ENCODE measurements at regions not wholly inside any gene's neighbourhood (a gene's known extent, or its start where the extent isn't known, plus 50 kb on each side); places are given as distances from the start of the nearest gene placed in this dataset.
A peak's percentile ranks its signal among the peaks of the same experiment; 100 is the strongest.

DNA sequence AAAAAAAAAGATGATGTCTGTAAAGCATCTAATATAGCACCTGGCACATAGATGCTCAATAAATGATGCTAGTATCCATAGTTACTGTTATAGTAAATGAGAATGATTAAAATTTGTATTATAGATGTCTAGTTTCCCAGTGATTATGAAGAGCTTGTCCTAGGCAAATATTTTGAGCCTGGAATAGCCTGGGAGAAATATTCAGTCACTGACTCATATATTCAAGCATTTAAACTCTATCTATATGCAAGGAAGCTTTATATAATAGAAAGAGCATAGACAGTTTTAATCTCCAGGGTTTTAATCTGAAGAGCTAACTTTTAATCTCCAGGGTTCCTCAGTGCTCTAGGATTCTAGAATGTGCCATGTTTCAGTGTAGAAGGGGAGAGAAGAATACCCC lies 91.5 kb upstream of the VASH1 start:
- no peak for DNase-seq

DNA sequence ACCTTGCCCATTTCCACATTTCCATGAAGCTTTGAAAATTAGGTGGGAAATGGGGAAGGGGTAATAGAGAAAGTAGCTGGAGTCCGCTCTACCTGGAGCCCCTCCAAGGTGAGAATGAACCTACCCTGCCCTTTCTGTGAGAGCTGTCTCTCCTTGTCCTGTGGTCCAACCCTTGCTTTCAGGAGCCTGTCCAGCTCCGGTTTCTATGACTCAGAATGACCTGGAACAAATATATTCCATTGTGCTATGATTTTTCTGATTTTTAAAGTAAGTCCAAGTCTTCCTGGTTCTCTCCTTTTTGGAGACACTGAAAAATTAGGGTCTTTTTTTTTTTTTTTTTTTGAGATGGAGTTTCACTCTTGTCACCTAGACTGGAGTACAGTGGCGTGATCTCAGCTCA lies 89.1 kb upstream of the VASH1 start:
- DNase-seq: no peak

DNA sequence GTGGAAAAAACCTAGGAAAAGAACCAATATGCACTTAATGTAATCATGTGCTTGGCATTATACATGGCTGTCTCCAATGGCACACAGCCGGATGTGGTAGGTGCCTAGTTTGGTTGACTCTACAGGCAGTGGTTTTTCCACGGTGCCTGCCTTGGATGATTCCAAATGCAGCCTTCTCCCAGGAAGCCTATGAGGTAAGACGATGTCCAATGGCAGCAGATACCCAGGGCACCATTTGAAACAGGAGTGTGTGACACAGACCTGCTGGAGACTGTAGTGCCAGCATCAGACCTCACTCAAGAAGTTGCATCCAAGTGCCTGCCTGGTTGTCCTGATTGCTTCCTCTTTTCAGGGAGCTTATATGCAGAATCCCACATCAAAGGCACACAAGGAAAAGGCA lies 88.0 kb upstream of the VASH1 start:
- no peak for DNase-seq

DNA sequence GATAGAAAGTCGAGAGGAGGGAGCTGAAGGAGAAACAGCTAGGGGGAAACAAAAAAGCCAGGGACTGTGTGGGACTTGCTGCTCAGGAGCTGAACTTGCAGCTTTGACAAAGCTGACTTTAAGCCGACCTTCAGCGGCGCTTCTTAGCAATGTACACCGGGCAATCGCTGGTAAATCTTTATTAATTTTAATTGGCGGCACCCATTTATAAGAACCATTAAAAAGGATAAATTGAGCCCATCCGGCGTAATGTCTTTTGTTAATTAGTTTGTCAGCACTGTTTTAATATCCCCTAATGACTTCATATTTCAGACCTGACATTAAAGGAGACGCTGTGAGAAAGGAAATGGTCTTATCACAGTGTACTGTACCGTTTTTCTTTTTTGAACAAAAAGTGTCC lies 86.2 kb upstream of the VASH1 start:
- no peak for DNase-seq

DNA sequence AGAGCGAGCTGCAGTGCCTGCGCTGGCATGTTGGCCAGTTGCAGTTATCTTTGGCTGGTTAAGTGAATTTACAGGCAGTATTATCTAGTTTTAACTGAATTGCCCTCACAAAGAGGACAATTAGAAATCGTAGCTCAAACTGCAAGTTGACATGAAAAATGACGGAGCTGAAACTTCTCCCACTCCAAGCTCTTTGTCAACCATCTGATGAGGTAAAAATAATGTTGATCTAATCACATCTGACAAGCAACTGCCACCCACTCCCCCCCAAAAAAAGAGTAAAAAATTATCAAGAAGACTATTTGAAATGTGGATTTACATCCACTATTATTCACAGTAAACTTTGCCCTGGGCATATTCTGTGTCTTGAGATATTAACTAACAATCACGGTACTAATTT lies 84.7 kb upstream of the VASH1 start:
- no peak for DNase-seq

DNA sequence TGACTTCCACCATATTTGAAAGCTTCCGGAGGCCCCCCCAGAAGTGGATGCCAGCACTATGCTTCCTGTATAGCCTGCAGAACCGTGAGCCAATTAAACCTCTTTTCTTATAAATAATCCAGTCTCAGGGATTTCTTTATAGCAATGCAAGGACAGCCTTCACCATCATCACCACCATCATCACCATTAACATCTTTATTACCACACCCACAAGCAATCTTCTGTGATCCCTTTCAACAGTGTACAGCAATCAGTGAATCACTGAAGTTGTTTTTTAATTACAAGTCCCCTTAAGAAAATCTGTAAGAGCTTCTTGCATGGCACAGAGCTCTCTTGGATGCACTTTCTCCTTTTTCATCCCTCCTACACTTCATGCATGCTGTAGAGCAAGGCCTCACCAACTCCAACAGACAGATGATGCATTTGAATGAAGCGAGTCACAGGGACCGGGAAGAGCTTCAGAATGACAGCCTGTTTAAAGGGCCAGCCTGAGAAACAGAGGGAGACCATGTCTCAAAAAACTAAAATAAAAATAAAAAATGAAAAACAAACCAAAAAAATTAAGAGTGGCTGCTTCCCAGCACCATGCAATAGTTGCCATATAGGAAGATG lies 83.6 kb upstream of the VASH1 start:
- DNase-seq: no peak

DNA sequence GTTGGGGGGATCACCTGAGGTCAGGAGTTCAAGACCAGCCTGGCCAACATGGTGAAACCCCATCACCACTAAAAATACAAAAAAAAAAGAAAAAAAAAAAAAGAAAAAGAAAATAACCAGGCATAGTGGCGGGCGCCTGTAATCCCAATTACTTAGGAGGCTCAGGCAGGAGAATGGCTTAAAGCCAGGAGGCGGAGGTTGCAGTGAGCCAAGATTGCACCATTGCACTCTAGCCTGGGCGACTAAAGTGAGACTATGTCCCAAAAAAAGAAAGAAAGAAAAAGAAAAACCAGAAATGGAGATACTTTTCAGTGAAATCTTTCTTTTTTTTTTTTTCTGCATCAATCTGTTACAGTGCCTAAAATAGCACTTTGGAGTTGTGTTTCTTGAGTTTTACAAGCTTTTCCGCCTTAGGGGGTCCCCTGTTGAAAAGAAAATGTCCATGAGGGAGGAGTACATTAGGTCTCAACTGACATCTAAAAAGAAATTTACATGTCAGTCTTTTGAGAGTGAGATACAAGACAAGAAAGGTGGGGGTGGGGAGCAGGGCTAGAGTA lies 82.9 kb upstream of the VASH1 start:
- DNase-seq: no peak

DNA sequence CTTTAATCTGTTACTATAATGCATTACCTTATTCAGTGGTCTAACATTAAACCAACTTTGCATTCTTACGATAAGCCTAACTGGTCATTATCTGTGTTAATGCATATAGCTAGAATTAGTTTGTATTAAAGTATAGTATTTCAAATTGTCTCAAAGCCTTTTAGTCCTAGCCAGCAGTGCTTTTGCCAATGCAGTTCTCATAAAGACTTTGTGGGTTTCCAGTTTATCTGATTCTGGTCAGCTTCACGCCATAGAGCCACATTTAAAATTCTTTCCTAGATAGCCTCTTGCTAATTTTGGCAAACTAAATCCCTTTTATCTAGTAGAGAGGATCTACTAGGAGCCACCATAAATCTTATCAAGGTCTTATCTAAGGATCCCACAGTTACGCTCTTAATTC lies 78.9 kb upstream of the VASH1 start:
- no peak for DNase-seq

DNA sequence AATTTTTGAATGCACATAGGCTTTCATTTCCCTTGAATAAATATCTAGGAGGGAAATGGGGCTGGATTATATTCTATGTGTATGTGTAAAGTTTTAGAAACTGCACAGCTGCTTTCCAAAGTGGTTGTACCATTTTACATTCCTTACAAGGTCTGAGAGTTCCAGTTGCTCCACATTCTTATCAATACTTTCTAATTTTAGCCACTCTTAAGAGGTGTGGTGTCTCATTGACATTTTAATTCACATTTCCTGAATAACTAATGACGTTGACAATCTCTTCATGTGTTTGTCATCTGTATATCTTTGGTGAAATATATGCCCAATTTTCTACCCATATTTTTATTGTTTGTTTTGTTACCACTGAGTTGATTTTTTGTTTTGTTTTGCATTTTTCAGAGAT lies 74.6 kb upstream of the VASH1 start:
- DNase-seq: no peak

DNA sequence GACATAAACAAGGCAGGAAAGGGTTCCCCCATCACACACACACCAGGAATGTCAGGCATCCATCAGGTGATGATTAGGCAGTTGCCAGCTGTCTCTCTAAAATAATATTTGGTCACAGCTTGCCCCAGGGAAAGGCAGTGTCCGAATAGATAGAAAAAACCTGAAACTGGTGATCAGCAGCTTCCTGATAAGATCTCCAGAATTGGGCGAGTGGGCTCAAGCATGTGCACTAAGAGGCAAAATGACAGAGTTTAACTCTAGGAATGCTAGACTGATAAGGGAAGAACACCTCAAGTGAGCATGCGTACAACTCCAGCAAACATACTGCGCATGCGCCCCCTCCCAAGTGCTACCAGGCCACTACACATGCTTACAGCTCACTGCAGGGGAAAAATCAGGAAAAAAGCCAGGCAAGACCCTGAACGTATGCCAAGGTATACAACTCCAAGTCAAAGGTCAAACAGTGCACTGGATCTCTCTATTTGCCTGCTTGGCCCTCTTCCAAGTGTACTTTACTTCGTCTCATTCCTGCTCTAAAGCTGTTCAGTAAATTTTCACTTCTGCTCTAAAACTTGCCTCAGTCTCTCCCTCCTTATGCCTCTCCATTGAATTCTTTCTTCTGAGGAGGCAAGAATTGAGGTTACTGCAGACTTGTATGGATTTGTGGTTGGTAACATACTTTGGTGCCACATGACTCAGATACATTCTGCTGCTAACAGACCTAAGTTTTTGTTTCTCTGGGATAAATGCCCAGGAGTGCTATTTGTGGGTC lies 73.5 kb upstream of the VASH1 start:
- DNase-seq: peak; percentile 71

DNA sequence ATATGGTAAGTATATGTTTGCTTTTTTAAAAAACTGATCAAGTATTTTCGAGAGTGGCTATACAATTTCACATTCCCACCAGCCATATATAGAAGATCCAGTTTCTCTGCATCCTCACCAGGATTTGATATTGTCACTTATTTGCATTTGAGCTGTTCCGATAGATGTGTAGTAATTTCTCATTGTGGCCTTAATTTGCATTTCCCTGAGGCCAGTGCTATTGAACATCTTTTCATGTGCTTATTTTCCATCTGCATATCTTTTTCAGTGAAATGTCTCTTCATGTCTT lies 72.9 kb upstream of the VASH1 start:
- no peak for DNase-seq

DNA sequence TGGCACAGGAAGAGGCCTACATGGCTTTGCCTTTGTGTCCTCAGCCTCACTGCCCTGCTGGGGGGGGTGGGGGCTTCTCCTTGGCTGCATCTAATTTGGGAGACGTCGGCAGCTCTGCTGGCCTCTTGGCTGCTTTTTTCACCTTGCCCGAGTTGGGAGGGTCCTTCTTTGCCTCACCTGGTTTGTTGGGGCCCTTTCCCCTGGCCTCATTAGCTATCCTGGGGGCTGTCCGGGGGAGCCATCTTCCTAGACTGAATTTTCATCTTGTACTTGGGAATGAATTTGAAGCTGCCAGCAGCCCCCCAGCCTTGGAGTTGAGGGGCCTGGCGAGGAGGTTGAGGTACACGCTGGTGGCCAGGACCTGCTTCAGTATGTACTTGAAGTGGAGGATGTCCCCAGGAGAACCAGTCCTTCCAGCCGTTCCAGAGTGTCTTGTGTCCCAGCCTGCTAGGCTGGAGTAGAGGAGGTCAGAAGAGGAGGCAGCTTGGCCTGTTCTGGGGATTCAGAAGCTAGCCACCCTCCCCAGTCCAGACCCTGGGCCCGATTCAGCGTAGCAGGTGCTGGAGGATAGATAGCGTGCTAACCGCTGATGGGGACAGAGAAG lies 70.7 kb upstream of the VASH1 start:
- no peak for DNase-seq

DNA sequence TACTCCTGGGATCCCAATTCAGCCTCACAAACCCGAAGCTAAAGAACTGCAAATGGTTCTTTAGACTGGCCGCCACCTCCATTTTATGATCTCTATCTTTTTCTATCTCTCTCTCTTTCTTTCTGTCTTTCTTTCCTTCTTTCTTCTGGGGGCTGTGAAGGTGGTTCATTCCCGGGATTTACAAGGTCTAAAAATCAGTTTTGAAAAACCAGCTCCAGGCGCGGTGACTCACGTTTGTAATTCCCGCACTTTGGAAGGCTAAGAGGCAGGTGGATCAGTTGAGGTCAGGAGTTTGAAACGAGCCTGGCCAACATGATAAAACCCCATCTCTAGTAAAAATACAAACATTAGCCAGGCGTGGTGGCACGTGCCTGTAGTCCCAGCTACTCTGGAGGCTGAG lies 67.2 kb upstream of the VASH1 start:
- DNase-seq: no peak

DNA sequence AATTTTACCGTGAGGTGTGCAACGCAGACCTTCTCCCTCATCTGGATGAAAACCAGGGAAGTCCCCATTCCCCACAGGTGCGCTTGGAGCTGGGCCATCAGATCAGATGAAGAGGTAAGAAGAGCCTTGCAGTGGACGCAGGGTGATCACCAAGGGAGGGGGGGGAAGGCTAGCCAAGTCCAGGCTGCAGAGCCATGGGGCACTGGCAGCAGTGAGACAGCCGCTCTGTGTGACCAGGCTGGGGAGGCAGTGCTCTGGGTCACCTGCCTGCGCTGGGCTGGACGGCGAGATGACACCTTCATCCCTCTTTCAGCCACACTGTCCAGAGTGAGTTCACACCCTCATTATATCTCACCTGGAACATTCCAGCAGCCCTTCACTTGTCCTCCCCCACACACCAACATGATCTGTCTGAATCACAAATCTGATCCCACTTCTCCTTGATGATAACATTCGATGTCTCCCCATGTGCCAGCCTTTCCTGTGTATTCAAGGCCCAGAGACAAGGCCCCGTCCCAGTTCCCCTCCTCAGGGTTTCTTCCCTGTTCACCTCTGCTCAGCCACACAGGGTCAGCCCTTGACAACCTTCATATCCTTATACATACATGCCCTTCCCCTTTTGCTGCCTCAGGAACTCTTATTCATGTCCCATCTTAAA lies 65.9 kb upstream of the VASH1 start:
- DNase-seq: no peak

DNA sequence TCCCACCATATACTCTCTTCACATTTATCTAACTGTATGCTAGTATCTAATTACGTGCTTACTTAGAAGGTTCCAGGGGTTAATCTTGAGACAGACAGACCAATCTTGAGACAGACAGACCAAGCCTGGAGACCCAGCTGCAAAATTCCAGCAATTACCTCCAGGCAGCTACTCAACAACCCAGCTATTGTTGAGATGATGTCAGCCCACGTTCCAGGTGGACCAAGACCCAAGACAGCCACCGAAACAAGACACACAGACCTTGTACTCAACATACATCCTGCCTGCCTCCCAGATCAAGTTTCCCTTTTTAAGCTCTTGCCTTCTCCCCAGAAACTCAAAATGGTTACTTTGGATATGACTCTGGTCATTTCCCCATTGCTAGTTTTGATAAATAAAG lies 64.9 kb upstream of the VASH1 start:
- no peak for DNase-seq

DNA sequence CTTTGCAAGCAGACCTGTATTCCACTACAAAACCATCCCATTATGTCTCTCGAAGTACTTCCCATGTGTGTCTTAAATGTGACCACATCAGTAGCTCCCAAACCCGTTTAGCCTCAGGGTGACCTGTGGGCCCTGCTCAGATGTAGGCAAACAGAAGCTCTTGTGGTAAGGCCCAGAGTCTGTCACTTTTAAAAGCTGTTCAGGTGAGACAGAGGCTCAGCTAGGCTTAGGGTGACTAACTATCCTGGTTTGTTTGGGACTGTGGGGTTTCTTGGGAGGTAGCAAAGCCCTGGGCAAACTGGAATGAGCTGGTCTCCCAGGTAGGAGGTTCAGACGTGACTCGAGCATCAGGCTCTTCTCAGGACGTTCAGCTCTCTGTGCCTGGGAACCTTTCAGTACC lies 64.5 kb upstream of the VASH1 start:
- no peak for DNase-seq

DNA sequence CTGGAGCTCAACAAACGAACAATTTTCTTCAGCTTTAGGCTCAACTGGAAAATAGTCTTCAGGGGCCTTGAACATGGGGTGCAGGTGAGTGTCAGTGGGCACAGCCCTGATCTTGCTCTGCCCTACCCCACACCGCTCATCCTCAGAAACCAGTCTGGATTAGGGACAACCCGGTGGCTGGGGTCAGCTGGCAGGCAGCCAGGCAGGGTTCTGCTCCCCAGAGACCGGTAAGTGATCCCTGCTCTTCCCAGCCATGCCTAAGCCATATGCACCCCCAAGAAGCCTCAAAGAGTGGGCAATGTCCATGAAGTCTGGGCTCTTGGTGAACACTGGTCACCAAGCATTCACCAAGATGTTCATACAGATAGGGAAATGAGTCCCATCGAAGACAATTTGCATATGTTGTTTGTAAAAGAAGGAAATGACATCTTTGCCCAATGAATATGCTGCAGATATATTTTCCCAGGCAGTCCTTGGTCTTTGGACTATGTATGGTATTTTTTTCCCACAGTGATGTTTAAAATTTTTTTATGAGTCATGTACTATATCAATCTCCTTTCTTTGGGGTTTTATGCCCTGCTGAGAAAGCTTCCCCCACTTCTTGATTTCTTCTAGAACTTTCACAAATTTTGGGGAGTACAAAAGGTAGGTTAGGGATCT lies 63.9 kb upstream of the VASH1 start:
- DNase-seq: no peak

DNA sequence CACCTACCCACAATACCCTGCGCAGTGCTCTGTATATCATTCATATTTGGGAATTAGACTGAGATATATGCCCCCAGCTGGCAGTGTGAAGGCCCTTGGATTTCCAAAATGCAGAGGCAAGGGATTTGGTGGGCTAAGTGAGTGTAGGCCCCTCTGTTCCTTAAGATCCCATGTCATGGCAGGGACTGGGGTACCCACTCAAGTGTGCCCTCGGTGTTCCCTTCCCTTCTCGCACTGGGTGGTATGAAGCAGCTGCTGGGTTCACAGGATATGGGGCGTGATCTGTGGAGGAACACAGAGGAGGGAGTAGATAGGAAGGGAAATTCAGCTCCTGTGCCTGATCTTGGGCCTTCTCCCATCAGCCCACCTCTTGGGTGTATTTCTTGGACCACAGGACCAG lies 63.1 kb upstream of the VASH1 start:
- DNase-seq: no peak

DNA sequence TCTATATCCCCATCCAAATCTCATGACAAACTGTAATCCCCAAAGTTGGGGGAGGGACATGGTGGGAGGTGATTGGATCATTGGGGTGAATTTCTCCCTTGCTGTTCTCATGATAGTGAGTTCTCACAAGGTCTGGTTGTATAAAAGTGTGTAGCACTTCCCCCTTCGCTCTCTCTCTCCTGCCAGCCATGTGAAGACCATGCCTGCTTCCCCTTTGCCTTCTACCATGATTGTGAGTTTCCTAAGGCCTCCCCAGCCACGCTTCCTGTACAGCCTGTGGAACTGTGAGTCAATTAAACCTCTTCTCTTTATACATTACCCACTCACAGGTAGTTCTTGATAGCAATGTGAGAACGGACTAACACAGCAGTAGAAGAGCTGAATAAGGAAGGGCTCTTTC lies 62.6 kb upstream of the VASH1 start:
- no peak for DNase-seq

DNA sequence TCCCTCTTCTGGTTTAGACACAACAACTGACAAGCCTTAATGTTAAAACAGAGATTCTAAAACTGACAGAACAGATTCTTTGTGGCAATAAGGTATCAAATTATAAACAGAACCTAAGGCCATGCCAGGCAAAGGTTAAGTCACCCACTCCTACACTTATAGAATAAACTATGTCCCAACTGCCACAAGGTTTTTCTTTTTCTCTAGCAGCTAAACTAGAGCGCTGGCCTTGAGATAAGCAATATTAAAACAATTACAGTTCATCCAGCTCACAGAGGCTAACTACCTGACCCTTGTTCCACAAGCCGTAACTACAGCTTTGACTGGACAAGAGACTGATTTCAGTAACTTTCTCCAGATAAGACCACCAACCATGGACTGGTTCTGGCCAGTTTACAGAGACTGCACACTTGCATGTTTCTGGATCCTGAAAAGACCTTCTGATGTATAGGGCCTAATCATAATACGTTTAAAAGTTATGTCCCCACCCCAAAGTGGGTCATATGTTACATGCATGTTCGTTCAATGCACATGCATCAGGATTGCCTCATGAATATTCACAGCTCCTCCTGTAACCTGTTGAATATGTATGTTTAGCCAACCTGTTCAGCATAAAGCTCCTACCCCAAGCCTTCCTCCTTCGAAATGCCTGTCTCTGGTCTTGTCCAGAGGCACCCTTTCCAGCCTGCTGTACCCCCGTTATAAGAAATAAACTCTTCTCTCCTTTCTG lies 61.9 kb upstream of the VASH1 start:
- no peak for DNase-seq

DNA sequence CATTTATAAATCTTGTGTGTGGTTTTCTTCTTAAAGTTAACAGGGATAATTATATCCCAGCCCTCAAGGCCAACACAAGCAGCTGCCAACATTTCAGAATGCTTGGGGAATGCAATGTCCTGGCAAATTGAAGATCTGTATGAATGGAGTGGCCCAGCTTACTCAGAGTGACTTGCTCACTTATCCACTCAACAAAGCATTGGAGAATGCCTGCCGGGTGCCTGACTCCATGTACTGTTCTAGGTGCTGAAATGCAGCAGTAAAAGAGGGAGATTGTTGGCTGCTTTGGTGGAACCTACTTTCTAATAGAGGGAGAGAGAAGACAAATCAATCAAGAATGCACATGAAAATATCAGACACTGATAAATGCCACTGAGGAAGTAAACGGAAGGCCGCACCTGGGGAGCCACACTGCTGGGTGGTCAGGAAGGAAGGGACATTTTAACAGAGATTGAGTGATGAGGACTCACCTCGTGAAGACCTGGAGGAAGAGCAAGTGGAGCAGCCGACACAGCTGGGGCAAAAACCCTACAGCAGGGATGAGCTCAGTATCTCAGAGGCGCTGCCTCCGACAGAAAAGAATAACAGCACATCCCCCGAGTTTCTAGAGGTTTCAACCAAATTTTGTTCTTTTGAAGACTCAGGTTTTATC lies 61.2 kb upstream of the VASH1 start:
- no peak for DNase-seq

DNA sequence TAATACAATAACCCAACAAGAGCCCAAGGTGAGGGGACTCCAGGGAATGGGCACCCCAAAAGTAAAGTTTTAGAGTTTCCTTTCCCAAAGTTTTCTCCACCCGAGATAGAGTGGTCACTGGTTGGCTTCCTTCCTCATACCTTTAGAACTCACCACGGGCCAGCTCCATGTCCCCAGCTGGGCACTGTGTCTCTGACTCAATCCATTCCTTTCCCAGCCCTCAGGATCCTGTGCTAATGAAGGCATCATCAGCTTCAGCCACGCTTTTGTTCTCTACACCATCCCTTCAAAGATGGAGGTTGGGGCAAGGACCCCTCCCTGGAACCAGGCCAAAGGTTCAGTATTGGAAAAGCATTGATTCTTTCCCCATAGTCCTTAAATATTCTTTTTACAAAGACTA lies 59.8 kb upstream of the VASH1 start:
- no peak for DNase-seq
